HG03175 (cell line): ENCODE measurements at regions not wholly inside any gene's neighbourhood (a gene's known extent, or its start where the extent isn't known, plus 50 kb on each side); places are given as distances from the start of the nearest gene placed in this dataset.
A peak's percentile ranks its signal among the peaks of the same experiment; 100 is the strongest.

Experiments used
- ATAC-seq: cut with Tn5 transposase; IDR thresholded peaks from one replicate; pipeline ENCODE4 v1.9.1; 2021; ENCODE audit warnings: mild to moderate bottlenecking, moderate library complexity; ENCODE audit not compliant: unreplicated experiment

DNA sequence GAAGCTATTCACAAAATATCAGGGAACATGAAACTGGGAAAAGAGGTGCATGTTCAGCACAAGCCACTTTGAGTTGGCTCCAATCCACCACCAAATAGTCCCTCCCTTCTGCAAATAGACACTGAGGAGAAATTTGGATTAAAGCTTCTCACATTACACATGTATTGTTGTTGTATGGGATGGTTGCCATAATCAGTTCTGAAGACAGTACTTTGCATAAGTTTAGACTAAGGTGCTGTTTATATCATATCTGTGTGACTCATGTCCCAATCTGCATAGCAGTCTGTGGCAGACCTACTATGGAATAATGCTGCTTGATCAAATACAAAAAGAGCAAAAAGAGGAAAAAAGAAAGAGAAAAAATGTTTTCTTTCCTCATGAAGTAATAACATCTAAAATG, 376.7 kb upstream of the DDI1 start:
- ATAC-seq: no peak

DNA sequence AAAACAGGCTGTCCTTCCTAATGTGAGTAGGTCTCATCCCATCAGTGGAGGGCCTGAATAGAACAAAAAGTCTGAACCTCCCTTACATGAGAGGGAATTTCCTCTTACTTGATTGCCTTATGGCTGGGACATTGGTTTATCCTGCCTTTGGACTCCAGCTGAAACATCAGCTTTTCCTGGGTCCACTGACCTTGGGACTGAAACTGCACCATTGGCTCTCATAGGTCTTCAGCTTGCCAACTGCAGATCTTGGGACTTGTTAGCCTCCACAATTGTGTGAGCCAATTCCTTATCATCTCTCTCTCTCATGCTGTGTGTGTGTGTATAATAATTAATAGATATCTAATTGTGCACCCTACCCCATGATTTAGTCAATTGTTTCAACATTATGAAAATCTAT, 375.3 kb upstream of the DDI1 start:
- no peak for ATAC-seq

DNA sequence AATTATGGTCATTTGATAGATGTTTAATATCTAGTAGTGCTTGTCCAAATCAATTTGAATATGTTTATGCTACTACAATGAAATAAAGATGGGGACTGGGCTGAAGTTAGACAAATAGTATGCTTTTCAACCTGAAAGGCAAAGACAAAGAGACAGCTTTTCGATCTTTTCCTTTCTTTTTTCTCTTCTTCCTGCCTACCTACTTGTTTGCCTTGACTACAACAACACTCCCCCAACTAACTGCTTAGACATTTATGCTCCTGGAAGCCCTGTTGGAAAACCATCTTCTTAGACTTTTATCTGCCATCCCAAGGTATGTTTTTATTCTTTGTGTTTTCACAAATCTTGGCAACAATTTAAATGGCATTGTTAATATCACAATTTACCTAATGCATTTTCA, 374.4 kb upstream of the DDI1 start:
- no peak for ATAC-seq

DNA sequence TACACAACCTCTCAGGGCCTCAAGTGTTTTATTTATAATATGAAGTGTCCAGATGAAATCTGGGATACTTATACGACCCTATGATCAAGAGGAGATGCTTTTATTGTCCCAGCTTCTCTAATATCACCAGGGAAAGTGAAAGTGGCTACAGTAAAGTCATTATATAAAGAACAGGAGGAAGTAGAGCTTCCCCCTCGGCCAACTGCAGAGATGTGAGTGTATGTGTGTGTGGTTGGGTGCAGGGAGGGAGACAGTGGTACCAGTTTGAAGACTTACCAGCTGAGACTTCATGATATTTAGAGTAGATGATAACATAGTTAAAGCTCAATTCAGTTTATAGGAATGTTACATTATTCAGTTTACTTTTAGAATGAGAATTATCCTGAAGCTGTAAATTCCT, 373.6 kb upstream of the DDI1 start:
- ATAC-seq: peak; percentile 65

DNA sequence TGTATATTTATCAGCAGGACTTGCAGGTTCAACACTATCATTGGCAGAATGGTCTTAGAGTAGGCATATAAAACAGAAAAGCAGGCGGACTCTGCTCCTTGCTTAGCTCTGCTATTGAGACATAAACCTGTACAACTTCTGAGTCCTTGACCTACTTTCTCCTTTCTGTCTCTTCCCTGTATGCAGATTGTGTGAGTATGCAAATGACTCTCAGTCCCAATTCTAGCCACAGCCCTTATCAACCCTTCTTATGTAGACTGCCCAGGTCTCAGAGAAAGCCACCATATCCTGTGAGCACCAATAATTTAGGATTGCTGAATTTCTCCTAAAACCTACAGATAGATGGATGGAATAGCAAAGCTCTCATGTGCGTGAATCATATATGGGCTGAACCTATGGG, 367.6 kb upstream of the DDI1 start:
- ATAC-seq: no peak

DNA sequence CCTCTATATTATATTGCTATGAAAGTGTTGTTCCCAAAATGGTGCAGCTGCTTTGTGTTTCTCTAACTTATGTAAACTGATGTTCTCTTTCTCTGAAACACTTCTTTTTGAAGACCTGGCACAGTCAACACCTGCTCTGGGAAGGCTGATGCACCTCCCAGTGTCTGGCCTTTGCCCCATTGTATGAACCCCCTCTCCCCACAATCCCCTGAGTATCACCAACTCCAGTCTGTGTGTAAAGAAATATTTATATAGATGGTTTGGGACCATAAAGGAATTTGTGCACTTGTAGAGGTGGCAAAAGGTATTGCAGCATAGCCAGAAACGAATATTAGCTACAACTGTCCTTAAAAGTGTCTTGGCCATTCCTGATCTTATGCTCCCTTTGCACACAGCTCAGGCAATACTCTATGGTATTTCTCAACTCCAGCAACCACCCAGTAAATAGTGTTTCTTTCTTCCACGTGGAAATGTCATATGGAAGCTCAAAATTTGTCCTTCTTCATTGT, 365.2 kb upstream of the DDI1 start:
- ATAC-seq: peak; percentile 68

DNA sequence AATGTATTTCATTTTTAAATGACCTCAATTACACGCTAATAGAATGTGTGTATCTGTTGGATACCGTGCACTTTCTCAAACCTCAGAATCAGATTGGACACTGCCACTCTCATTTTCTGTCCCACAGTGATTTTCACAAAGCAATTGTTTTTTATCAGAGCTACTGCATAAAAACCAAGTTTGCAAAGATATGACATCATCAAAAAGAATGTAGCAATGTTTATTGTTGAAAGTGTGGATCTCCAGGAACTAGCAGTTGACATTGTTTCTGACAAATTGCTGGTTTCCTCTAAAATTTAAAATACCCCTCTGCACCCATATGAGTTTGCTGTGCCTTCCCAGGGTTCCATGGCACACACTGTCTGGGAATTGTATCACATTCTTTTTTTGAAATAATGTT, 362.7 kb upstream of the DDI1 start:
- ATAC-seq: no peak

DNA sequence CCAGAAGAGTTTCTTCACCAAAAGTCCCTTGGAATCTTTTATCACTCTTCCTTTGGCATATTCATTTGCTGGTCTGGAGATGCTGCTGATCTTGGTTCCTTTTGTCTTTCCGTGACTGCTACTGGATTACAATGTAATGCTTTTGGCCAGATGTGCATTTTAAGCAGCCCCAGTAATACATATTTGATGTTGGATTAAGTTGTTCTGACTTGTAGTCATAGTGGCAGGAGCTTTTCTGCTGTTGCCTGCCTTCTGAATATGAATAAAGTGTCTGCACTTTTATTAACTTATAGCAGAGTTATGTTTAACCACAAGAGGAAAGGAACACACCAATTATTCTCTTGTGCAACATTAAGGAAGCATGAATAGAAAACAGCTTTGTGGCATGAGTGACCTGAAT, 360.0 kb upstream of the DDI1 start:
- no peak for ATAC-seq

DNA sequence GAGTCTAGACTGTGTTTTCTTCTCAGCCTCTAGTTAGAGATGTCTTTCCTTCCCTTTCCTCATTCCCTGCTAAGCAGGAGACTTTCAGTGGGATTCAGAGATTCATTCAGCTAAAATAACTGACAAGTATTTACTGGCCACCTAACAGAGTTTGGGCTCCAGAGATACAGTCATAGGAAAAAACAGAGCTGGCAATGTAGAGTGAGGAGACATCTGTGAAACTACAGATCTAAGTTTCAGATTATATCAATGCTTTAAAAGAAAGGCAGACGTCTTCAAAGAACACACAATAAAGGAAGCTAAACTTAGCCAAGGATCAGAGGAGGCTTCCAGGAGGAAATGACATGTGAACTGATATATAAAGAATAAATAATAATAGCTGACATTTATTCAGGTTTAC, 355.6 kb upstream of the DDI1 start:
- ATAC-seq: no peak

DNA sequence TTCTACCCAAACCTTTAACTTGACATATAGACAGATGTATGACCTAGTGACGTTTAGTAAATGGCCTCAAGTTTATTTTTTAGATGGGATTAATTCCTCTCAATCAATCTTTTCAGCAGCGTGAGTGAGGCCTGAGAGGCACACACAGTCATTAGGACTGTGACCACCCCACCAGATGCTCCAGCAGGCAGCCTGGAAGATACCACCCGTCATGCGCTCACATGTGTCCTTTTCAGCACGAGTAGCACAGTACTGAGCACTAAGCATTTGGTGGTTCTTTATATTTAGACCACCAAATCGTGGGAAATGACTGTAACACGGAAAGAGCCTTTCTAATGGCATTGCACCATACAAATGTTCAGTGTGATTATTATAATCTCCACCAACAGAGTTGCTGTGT, 354.6 kb upstream of the DDI1 start:
- peak; percentile 17 for ATAC-seq

DNA sequence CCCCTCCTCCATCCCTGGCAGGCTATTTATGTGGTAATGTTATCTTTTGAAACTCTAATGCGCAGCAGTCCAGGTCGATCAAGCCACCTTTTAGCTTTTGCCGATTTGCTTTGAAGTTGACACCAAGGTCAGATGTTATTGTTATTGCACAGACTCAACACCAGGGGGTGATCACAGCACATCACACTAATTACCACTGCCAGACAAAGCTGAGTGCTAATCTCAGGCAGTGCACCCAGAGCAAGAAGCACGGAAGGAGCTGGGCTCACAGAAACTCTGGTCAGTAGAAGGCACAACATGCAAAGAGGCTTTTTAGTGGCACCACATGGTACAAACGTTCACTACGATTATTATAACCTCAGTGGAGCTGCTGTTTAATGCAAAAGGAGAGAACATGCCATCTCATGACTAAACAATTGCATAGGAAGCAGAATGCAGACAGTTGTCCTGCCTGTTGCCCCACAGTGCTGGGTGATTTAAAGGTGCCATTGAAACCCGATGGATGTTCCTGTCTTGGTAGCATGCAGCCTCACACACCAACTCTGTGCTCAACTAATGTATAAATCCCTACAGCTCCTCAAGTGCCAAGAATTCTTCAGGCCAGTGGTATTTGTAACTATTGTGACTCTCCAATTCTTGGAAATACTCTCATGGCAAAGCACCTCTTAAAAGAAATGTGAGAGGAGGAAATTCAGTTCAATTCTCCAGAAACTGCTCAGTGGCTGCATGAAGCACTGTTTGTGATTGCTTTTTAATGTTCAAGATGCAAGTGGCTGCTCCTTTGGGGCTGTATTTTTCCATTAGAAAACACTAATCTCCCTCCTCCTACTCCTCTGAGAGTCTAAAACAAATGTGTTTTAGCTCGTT, 353.9 kb upstream of the DDI1 start:
- peak; percentile 94 for ATAC-seq

DNA sequence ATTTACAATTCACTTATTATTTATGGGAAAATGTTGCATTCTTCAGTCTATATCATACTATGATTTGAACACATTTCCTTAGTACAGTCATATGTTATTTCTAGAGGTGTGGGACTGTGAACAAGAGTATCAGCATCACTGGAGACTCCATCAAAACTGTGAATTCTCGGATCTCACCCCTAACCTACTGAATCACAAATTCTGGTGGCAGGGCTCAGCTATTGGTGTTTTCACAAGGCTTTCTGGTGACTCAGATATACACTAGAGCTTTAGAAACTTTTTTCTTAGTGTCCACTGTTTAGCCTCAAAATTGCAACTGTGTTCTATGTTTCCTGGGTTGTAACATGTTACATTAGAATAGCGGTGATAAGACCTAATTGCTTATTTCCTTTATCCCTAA, 352.9 kb upstream of the DDI1 start:
- ATAC-seq: no peak

DNA sequence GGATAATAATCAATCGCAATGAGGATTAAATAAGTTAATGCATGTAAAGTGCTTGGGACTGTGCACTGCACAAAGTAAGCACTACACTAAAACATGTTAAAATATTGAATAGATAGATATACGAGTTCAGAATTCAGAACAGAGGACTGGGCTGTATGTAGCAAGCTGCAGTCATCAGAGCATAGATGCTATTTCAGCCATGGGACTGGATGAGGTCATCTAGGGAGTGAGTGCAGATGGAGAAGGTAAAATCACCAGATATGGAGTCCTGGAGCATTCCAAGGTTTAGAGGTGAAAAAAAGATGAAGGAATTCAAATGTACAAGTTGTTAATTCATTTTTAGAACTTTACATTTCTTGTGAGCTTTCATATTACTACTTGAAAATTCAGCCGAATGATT, 347.5 kb upstream of the DDI1 start:
- no peak for ATAC-seq

DNA sequence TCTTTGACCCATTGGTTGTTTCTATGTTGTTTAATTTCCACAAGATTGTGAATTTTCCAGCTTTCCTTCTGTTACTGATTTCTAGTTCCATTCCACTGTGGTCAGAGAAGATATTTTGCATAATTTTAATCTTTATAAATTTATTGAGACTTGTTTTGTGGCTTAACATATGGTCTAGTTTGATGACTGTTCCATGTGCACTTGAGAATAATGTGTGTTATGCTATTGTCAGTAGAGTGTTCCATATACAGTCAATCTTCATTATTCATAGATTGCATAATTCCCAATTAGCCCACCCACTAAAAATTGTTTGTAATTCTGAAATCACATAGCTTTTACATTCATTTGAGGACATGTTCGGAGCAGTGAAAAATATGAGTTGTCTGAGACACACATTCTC, 346.1 kb upstream of the DDI1 start:
- ATAC-seq: no peak

DNA sequence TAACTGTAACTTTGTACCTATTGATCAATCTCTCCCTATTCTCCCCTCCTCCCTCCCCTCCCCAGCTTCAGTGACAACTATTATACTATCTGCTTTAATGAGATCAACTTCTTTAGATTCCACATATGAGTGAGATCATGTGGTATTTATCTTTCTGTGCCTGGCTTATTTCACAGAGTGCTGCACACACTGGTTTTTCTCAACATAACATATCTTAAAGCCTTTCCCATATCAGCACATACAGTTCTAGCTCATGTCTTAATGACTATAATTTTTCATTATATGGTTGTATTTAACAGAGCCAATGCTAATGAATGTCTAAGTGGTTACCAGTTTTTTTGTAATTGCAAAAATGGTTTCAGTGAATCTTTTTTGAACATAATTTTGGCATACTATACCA, 340.3 kb upstream of the DDI1 start:
- ATAC-seq: no peak

DNA sequence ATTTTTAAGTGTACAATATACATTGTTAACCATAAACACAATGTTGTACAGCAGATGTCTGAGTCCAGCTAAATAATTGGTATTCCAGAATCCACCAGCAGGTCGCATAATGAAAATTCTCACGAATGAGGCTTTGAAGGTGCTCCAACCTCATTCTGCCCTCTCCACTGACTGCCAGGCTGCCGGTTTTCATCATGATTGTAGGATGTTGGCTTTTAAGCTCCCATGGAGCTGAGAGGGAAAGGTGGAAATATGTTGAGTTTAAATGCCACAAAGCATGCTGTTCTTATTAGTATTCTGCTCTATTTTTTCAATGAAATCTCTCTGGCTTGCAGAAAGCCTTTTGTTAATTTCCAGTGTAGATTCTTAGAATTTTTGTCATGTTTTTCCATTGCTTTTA, 337.2 kb upstream of the DDI1 start:
- ATAC-seq: no peak

DNA sequence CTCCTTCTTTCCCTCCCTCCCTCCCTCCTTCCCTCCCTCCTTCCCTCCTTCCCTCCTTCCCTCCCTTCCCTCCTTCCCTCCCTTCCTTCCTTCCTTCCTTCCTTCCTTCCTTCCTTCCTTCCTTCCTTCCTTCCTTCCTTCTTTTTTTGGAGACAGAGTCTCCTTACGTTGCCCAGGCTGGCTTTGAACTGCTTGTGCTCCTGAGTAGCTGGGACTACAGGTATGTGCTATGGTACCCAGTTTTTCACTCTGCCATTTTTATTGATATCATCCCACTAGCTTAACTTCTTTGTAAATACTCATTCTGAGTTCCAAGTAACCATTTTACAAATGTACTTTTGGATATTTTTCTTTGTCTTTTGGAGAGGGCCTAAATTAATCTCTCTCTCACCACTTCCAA, 336.8 kb upstream of the DDI1 start:
- no peak for ATAC-seq

DNA sequence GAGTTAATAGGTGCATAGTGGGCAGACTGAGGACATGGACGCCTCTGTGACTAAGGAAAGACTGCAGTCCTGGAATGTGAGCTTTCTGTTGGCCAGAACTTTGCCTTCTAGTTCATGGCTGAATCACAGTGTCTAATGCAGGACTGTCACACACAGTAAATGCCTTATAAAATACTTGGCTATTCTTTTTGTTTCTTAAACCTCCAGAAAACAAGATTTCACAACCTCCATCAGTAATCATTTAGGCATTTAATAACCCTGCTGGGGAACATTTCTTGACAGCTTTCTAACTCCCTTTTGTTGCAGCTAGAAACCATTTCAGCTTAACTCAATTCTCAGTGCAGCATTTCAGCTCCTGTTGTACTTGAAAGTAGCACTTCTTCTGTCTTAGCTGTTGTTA, 335.8 kb upstream of the DDI1 start:
- no peak for ATAC-seq

DNA sequence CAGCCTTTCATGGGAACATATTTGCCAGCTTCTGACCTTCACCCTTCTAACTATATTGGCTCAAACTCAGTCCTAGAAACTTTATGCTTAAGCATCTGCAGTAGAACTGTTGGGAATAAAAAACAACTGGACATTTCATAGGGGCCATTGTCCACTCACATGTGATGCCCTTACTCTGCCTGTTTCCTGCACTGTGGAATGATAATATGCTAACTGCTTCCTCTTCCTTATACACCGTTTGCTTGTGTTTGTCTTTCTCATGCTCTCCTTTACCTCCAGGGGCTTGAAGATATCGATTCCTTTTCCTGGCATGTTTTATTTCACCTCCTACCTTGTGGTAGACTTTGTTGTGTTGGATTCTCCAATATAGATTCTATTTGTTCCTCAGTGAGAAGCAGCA, 333.0 kb upstream of the DDI1 start:
- no peak for ATAC-seq

DNA sequence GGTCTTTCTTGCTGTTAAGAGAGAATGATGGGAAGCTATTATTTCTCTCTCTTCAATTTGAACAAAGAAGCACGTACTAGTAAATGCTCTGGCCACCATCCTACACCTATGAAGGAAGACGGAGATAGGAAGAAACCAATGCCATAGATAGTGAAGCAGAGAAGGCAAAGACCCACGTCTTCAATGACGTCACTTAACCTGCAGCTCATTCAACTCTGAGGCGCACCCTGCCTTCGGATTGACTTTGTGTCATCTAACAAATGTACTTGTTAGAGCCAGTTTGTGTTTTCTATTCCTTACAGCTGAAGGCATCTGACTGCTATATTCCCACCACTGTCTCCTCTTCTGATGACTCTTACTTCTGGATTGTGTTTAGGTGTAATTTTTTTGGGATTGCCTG, 332.5 kb upstream of the DDI1 start:
- no peak for ATAC-seq

DNA sequence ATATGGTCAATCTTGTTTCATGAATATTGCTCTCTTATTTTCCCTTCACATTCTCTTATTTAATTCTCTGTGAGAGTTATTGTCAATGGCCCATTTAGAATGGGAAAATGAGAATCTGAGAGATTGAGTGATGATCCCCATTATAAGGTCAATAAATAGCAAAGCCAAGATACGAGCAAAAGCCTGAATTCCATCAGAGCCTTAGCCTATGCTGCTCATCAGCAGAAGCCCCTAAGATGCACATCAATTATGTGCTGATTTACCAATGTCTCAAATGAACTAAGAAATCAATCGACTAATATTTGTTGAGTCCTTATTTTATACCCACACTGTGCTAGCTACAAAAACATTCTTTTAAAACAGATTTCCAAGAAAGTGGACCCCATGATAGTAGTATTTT, 330.8 kb upstream of the DDI1 start:
- no peak for ATAC-seq

DNA sequence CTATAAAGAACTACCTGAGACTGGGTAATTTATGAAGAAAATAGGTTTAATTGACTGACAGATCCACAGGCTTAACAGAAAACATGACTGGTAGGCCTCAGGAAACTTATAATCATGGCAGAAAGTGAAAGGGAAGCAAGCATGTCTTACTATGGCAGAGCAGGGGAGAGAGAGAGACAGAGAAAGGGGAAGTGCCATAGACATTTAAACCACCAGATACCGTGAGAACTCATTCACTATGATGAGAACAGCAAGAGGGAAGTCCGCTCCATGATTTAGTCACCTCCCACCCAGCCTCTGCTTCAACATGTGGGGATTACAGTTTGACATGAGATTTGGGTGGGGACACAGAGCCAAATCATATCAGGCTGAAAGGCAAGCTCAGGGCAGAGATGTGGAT, 327.1 kb upstream of the DDI1 start:
- ATAC-seq: no peak

DNA sequence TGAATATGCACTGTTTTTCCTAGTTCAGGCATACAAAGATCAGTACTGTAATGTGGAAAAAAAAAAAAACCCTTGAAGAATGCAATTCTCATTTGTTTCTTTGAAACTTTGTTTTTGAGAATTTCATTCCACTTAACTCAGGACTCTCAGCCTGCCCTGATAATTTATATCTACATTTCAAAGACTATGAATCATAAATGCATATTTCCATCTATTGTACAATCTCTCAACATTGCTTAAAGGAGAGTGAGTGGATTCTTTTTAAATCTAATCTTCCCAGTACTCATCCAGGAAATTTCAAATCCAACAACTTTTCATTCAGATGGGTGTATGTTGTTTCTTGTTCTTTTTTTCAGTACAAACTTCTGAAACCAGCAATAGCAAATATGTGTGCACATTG, 322.2 kb upstream of the DDI1 start:
- ATAC-seq: no peak
